Endothelial cell of umbilical vein (primary cell): ENCODE measurements at regions not wholly inside any gene's neighbourhood (a gene's known extent, or its start where the extent isn't known, plus 50 kb on each side); places are given as distances from the start of the nearest gene placed in this dataset.
"Not testable (repeated sequence)": the region's sequence is repeated elsewhere in the genome, so short reads cannot be mapped to it uniquely, and the experiment has no call there.

Experiments used
- BruUV-seq: library from RNA; stranded (reverse); fragments of 400-500 nt; replicated peaks from 2 replicates; lab custom pipeline; 2021; lab: Mats Ljungman, UMichigan
- CTCF ChIA-PET: fragments of 300-600, 350-600 bp; sonication (Branson Sonifier 250); formaldehyde crosslinking; loops from one replicate; lab custom pipeline; 2021; ENCODE audit warnings: antibody characterized with exemption, inconsistent platforms; lab: Charles Lee
- POLR2A ChIA-PET: fragments of 300-600, 350-600 bp; sonication (Branson Sonifier 250); formaldehyde crosslinking; loops from one replicate; lab custom pipeline; 2021; ENCODE audit warnings: antibody characterized with exemption, inconsistent platforms; lab: Charles Lee
- DNase-seq: peaks from one replicate; pipeline ENCODE4 v3.0.0-alpha.2; 2011; ENCODE audit warnings: low read depth, low spot score
- FAIRE-seq: peaks from 2 replicates; lab custom pipeline; 2011; peaks lifted over from hg19 to GRCh38; lab: Jason Lieb, UNC
- H2AFZ ChIP-seq: 2 replicates; pipeline ENCODE4 v1.6.0; 2012; ENCODE audit warnings: low read depth, low read length, control low read depth, inconsistent platforms
- H3K27ac ChIP-seq: 2 replicates; pipeline ENCODE4 v1.5.1; 2011; ENCODE audit warnings: low read depth, mild to moderate bottlenecking, control low read depth, low read length, moderate library complexity; ENCODE audit not compliant: insufficient read depth
- H3K27me3 ChIP-seq, 2 experiments: 2 replicates each; pipeline versions ENCODE4 v1.6.0 to v1.6.1; 2011; ENCODE audit warnings: low read length in 2 of 2, mixed read lengths in 1 of 2; ENCODE audit not compliant: control insufficient read depth in 2 of 2, insufficient read depth in 2 of 2
- H3K36me3 ChIP-seq, 2 experiments: 2 replicates in 1 of 2; 3 replicates in 1 of 2; pipeline ENCODE4 v1.5.1; 2011; ENCODE audit warnings: low read length in 2 of 2, mild to moderate bottlenecking in 1 of 2, moderate library complexity in 1 of 2; ENCODE audit not compliant: control insufficient read depth in 2 of 2, insufficient read depth in 2 of 2; ENCODE audit errors: extremely low read depth in 1 of 2
- H3K4me1 ChIP-seq: 3 replicates; pipeline ENCODE4 v1.5.1; 2011; ENCODE audit warnings: mild to moderate bottlenecking, low read length; ENCODE audit not compliant: control insufficient read depth, insufficient read depth; ENCODE audit errors: extremely low read depth
- H3K4me2 ChIP-seq: 2 replicates; pipeline ENCODE4 v1.6.1; 2011; ENCODE audit warnings: low read length, control low read depth, mixed read lengths; ENCODE audit not compliant: insufficient read depth
- H3K4me3 ChIP-seq, 3 experiments: fragments of 200-600 bp in 1 of 3; sonication (generic), shearing (Covaris generic) in 1 of 3; replicated peaks in 1 of 3; 2 replicates each; pipeline ENCODE4 v1.5.1; 2011 to 2016; ENCODE audit warnings: control low read depth in 3 of 3, low read length in 3 of 3, mild to moderate bottlenecking in 2 of 3, inconsistent platforms in 1 of 3, low read depth in 1 of 3, moderate library complexity in 1 of 3; ENCODE audit not compliant: insufficient read depth in 1 of 3
- H3K79me2 ChIP-seq: 2 replicates; pipeline ENCODE4 v1.6.0; 2012; ENCODE audit warnings: low read length, inconsistent platforms; ENCODE audit not compliant: control insufficient read depth, insufficient read depth
- H3K9ac ChIP-seq: replicated peaks from 2 replicates; pipeline ENCODE3; 2011; ENCODE audit warnings: low read length, control low read depth; ENCODE audit not compliant: insufficient read depth; ENCODE audit errors: extremely low read depth
- H3K9me1 ChIP-seq: replicated peaks from 3 replicates; pipeline ENCODE4 v1.6.0; 2011; ENCODE audit warnings: mild to moderate bottlenecking, low read length; ENCODE audit not compliant: control insufficient read depth, insufficient read depth; ENCODE audit errors: extremely low read depth
- H3K9me3 ChIP-seq: replicated peaks from 2 replicates; pipeline ENCODE4 v1.5.1; 2012; ENCODE audit warnings: low read length, inconsistent platforms; ENCODE audit not compliant: control insufficient read depth, insufficient read depth
- H4K20me1 ChIP-seq: replicated peaks from 2 replicates; pipeline ENCODE3; 2011; ENCODE audit warnings: mild to moderate bottlenecking, low read length; ENCODE audit not compliant: control insufficient read depth, insufficient read depth; ENCODE audit errors: extremely low read depth
- GATA2 ChIP-seq: IDR thresholded peaks from 2 replicates; pipeline ENCODE4 v1.7.0; 2011; ENCODE audit warnings: low read depth, mild to moderate bottlenecking, moderate library complexity, mixed read lengths, low read length; ENCODE audit not compliant: insufficient read length, insufficient read depth
- POLR2AphosphoS5 ChIP-seq: IDR thresholded peaks from 2 replicates; pipeline ENCODE4 v1.6.1; 2012; ENCODE audit warnings: low read depth, mild to moderate bottlenecking, control low read depth, low read length, moderate library complexity; ENCODE audit not compliant: insufficient read depth
- dilution Hi-C: fragments of 300-500 bp; cut with MboI; formaldehyde crosslinking; loops from one replicate; pipeline ENCODE4 v1.15.0; 2019; ENCODE audit warnings: low sequenced_read_pairs; ENCODE audit not compliant: extremely low pct_ligation_motif_present
- intact Hi-C: fragments of 100-400 bp; cut with micrococcal nuclease; formaldehyde crosslinking; loops from one replicate; pipeline ENCODE4 v1.10.0; 2022
- TF ChIP-seq, protein P1 (sequence below), 2 donors: IDR thresholded peaks; 1 replicate in 1 of 2; 2 replicates in 1 of 2; pipeline ENCODE4 v1.5.1; 2011; ENCODE audit warnings: low read length in 2 of 2, mild to moderate bottlenecking in 2 of 2, moderate library complexity in 2 of 2, control low read depth in 1 of 2, inconsistent platforms in 1 of 2, low read depth in 1 of 2; ENCODE audit not compliant: insufficient read depth in 1 of 2; ENCODE audit errors: extremely low read depth in 1 of 2

- Histone ChIP-seq H3K4me3 (no peak overlapping the region), H3K9me1 (no peaks in the 10 kb centered on the region), H3K36me3 (no peaks in the 10 kb centered on the region), H4K20me1 (no peaks in the 10 kb centered on the region), H2AFZ (no peak overlapping the region), H3K4me1 (peaks cover 7% of the 10 kb centered on the region), H3K27me3 (no peaks in the 10 kb centered on the region), H3K9ac (no peak overlapping the region), H3K27ac (no peak overlapping the region), H3K9me3 (no peaks in the 10 kb centered on the region), H3K4me2 (no peak overlapping the region), H3K79me2 (no peaks in the 10 kb centered on the region)
- peak; percentile 38 for DNase-seq
- intact Hi-C loops = no loop called here
- ChIA-PET CTCF (interaction anchor here (1.5 kb wide), 1 partner anchor 12 kb away, joined by 5 read pairs; no protein-coding TSS in a partner anchor), POLR2A (no interaction called here)
- FAIRE-seq = peak; percentile 48
- TF ChIP-seq GATA2 = peak; percentile 78
- TF ChIP-seq, protein P1, sequence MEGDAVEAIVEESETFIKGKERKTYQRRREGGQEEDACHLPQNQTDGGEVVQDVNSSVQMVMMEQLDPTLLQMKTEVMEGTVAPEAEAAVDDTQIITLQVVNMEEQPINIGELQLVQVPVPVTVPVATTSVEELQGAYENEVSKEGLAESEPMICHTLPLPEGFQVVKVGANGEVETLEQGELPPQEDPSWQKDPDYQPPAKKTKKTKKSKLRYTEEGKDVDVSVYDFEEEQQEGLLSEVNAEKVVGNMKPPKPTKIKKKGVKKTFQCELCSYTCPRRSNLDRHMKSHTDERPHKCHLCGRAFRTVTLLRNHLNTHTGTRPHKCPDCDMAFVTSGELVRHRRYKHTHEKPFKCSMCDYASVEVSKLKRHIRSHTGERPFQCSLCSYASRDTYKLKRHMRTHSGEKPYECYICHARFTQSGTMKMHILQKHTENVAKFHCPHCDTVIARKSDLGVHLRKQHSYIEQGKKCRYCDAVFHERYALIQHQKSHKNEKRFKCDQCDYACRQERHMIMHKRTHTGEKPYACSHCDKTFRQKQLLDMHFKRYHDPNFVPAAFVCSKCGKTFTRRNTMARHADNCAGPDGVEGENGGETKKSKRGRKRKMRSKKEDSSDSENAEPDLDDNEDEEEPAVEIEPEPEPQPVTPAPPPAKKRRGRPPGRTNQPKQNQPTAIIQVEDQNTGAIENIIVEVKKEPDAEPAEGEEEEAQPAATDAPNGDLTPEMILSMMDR (IDR thresholded peaks at IDR 0.05; ENCODE audit: extremely low read depth in 1 of 2, insufficient read depth in 1 of 2, low read depth in 1 of 2, low read length in 2 of 2) = peak in 1 of 2 donors; percentile 14
- no peak for TF ChIP-seq POLR2AphosphoS5
- dilution Hi-C loops = no loop called here
- no TSS peak for BruUV-seq
Measured at GRCh38 chr17:62206550-62206949, 141.5 kb upstream of the MED13 start.

DNA sequence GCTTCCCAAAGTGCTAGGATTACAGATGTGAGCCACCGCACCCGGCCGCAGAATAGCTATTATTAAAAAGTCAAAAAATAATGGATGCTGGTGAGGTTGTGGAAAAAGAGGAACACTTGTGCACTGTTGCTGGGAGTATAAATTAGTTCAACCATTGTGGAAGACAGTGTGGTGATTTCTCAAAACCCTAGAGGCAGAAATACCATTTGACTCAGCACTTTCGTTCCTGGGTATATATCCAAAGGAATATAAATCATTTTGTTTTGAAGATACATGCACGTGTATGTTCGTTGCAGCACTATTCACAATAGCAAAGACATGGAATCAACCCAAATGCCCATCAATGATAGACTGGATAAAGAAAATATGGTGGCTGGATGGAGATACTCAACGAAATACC is 132.1 kb upstream of the MED13 start:
- H3K9me3 ChIP-seq, H3K27me3 ChIP-seq, CTCF ChIA-PET, dilution Hi-C loops, FAIRE-seq, H3K4me3 ChIP-seq, H3K4me2 ChIP-seq, H3K27ac ChIP-seq, H3K79me2 ChIP-seq, intact Hi-C loops, POLR2A ChIA-PET, H3K9me1 ChIP-seq, H2AFZ ChIP-seq, H3K36me3 ChIP-seq, H4K20me1 ChIP-seq, BruUV-seq, H3K9ac ChIP-seq, DNase-seq, H3K4me1 ChIP-seq: not testable (repeated sequence)

DNA sequence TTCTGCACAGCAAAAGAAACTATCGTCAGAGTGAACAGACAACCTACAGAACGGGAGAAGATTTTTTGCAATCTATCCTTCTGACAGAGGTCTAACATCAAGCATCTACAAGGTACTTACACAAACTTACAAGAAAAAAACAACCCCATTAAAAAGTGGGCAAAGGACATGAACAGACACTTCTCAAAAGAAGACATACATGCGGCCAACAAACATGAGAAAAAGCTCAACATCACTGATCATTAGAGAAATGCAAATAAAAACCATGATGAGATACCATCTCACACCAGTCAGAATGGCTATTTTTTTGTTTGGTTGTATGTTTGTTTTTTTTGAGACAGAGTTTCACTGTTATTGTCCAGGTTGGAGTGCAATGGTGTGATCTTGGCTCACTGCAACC is 131.5 kb upstream of the MED13 start:
- BruUV-seq, H3K4me3 ChIP-seq, H3K9me3 ChIP-seq, H2AFZ ChIP-seq, DNase-seq, POLR2A ChIA-PET, intact Hi-C loops, H3K9ac ChIP-seq, H3K27ac ChIP-seq, H4K20me1 ChIP-seq, H3K36me3 ChIP-seq, H3K4me1 ChIP-seq, H3K4me2 ChIP-seq, dilution Hi-C loops, H3K9me1 ChIP-seq, H3K27me3 ChIP-seq, CTCF ChIA-PET, FAIRE-seq, H3K79me2 ChIP-seq: not testable (repeated sequence)
